ENCODE measurements at regions not wholly inside any gene's neighbourhood (a gene's known extent, or its start where the extent isn't known, plus 50 kb on each side); places are given as distances from the start of the nearest gene placed in this dataset.
A peak's percentile ranks its signal among the peaks of the same experiment; 100 is the strongest.

DNA sequence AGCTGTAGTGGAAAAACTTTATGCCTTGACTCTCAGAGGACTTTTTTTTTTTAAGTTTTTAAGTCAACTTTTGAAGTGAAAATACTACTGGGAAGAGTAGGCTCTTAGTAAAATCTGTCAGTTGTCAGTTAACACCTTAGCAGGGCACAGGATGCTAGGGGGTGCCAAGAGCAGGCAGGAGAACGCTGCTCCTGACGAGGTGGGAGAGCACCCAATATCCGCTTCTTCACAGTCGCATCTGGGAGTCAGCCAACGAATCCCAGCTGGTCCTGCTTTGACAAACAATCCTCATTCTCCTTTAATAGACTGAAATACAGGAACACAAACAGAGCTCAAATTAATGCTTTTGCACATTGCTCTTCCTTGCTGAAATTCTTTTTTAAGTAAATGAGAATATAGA is 709.5 kb upstream of the ACVR2A start:
- no peak for DNase-seq (ENCODE audit: low read depth in 2 of 2)

DNA sequence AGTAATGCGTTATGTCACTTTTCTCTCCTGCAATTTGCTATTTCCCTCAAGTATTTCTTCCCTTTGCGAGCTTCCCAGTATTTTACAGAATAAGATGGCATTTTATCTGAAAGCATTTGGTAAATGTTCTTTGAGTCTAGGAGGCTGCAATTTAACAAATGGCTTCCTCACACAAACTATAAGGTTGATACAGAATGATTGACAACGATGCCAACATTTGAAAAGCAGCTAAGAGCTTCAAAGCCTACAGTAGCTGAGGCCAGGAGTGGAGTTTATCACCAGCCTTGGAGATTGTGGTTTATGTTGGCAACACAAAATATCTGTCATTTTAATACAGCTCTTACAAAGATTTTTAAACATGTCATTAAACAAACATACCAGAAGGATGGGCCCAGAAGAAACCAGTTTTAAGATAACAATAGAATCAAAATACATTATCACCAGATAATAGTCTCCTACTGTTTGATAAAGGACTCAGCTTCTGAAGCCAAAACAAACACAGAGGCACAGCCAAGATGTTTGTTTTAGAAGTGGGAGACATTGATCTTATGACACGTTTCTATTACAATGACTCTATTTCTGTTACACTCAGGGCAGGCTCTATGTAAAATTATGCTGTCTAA is 711.4 kb upstream of the ACVR2A start:
- DNase-seq (ENCODE audit: low read depth in 2 of 2): no peak

DNA sequence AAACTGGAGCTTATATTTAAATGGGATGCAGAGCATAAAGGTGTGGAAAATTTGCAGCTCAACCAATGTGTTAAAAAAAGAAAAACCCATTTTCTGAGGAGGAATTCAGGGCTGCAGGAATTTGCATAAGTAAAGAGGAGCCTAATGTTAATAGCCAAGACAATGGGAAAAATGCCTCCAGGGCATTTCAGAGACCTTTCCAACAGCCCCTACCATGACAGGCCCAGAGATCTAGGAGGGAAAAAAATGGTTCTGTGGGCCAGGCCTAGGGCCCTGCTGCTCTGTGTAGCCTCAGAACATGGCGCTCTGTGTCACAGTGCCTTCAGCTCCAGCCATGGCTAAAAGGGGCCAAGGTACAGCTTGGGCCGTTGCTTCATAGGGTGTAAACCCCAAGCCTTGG is 719.7 kb upstream of the ACVR2A start:
- no peak for DNase-seq (ENCODE audit: low read depth in 2 of 2)

DNA sequence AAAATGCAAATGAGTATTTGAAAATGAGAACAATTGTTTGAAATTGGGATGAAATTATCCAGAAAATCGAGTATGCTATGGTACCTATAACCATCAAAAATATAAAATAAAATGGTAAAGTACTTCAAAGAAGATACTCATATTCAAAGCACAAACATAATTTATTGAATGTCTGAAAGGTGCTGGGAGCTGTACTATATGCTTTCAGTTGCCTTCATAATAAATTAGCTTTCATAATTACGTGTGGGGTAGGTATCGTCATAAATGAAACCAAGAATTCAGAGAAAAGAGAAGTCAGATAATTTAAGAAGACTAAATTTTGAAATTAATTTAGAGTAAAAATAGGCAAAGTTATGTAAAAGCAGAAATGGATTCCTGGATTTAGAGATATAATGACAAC is 721.9 kb upstream of the ACVR2A start:
- no peak for DNase-seq (ENCODE audit: low read depth in 2 of 2)

DNA sequence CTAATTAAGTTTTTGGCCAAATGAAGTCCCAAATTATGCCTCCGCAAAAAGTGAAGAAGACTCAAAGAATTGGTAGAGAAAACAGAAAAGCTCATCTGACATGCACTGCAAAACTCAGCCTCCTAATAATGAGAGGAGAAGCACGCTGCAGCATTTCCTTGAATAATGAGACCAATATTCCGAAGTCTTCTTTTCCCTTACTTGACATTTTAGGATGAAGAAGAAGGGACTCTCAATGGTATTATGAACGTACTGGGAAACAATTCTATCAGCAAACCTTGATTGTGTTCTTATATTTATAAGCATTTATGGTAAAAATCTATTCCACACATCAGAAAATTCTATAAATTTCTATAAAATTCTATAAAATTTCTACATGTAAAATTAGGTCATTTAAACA is 733.9 kb upstream of the ACVR2A start:
- DNase-seq (ENCODE audit: low read depth in 2 of 2): no peak

DNA sequence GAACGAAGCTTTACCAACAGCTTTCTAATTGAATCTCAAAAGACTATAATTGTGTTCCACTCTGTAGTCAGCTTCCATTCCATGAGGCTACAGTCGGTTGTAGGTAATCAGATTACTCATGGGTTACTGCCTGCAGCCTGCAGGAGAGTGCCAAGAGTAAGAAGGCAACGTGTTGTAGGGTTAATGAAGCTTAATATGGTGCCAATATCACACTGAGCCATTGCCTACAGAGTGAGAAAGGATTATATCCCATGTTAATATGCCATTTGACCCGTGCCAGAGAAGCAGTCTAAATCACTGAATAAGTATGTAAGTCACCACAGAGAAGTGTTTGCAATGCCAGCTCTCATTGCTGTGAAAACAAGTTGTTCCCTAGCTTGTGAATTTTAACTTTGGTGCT is 734.5 kb upstream of the ACVR2A start:
- DNase-seq (ENCODE audit: low read depth in 2 of 2): no peak

DNA sequence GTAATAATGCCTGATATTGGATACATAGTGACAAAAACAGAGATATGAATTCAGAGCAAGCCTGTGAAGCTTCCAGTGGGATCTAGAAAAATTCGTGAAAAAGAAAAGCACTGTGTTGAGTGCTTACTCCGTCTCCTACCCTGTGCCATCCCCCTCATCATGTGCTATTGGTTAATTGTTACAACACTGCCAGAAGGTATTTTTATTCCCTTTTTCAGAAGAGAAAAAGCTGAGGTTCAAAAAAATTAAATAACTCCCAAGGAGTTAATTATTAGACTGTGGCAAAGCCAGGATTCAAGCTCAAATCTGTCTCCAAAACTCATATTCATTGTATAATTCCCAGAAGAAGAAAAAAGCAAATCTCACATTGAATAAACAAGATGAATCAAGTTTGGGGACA is 735.5 kb upstream of the ACVR2A start:
- no peak for DNase-seq (ENCODE audit: low read depth in 2 of 2)

DNA sequence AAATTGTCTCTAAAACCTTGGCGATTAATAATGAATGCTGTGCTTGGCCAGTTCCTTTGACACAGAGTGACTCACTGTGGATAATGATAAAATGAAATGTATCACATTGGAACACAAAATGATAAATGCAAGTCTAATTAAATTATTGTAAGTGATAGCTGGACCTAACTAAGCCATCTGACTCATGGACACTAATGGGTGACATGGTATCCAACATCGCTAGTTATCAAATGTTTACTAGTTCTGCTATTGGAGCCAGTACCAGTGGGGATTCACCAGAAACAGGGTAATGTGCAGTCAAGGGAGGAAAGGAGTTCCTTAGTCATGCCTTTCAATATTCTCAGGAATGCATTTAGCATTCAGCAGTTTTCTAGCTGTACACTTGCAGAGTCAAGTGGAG is 736.3 kb upstream of the ACVR2A start:
- no peak for DNase-seq (ENCODE audit: low read depth in 2 of 2)

DNA sequence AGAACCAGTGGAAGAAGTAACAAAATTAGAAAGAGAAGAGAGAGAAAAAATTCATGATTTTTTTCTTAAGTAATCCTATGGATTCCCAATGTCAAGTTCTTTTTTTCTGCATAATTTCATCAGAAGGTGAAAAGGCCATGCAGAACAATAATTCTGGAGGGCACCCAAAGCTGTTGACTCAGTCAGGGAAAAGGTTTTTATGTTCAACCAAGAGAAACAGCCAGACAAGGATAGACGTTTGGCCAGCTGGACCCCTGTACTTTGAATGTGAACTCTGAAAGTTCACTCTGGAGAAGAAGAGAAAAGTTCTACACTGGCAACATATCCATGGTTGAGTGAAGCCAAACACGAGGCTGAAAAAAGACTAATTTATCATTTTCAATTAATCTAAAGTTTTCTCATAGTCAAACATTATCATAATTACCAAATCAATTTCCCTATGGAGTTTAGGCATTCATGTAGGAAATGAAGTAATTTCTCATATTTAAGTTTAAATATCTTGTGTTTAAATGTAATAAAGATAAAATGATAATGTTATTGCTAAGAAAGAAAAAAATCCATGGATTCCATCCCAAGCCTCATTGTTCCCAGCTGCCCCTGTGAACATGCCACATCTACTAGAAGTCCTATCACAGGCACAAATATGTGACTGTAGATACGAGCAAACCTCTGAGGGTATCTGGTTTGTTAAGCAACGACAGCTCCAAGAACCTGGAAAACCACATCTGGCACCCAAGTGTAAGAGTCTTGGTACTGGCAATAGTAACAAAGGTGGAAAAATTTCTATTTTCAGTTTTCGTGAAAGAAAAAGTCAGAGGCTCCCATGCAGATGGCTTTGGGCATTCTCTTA is 742.7 kb upstream of the ACVR2A start:
- DNase-seq (ENCODE audit: low read depth in 2 of 2): no peak

DNA sequence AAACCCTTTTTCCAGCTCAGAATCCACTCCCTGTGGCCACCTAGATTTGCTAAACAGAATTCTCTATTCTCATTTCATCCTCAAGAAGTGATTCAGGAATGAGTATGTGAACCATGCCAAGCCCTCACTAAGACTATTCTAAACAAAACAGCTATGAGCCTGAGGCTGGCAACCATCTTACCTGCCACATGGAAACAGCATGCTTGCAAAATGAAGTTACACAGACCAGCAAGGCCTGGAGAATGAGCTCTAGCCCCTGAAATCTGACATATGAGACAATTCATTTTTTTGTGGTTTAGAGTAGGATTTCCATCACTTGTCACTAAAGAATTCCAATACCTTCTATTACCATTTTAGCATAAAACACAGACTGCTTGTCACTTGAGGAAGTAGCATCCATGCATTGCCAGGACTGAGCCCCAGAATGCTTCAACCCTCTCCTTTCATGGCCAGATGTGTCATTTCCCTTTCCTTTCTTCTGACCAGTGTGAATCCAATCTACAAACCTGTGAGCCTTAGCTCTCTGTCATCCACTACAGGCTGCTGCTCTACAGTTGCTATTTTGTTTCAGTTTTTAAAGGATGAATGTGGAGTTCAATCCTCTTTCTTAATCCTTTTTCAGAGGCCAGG is 744.3 kb upstream of the ACVR2A start:
- peak; percentile 6 to 9 for DNase-seq (ENCODE audit: low read depth in 2 of 2)

DNA sequence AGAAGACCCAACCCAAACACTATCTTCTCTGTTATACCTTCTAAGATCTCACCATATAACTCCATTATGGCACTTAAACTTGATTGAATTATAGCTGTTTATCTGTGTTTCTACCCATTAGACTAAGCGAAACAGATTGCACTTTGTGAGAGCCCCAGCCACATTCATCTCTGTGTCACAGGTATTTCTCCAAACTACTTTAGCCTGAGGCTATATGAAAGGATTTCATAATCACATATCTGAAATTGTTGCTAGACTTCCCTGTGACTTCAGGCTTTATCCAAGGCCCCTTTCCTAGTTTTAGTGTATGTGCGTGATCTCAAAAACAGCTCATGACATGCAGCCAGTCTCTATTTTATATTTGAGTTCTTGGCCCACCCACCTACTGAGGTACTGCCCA is 745.0 kb upstream of the ACVR2A start:
- DNase-seq (ENCODE audit: low read depth in 2 of 2): no peak

DNA sequence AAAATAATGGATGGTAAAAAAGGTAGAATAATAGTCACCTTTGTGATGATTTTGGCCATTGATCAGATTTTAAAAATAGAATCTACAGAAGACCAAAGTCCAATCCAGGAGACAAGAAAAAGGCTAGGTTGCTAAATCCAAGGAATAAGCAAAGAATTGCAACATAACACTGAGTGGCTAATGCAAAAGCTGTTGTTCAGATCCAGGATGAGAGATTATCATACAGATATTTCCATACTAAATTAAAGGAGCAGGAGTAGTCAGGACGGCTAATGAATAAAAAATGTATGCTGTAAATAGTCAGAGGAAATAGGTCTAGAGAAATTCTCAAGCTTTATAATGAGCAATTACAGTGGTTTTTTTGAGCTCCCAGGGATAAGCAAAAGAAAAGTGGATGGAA is 745.9 kb upstream of the ACVR2A start:
- DNase-seq (ENCODE audit: low read depth in 2 of 2): no peak

DNA sequence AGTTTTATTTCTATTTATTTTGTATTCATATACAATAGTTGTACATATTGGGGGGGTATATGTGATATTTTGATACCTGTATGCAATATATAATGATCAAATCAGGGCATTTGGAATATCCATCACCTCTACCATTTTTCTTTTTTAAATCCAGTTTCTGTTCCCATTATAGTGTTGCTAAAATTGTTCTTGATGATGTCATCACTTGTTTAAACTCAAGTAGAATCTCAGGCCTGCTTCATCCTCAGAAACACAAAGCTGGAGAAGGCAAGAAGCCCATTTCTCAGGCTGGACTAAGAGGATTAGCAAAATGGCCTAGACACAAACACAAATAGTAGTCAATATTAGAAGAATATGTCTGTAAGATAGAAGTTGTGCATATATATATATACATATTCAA is 747.1 kb upstream of the ACVR2A start:
- DNase-seq (ENCODE audit: low read depth in 2 of 2): no peak

DNA sequence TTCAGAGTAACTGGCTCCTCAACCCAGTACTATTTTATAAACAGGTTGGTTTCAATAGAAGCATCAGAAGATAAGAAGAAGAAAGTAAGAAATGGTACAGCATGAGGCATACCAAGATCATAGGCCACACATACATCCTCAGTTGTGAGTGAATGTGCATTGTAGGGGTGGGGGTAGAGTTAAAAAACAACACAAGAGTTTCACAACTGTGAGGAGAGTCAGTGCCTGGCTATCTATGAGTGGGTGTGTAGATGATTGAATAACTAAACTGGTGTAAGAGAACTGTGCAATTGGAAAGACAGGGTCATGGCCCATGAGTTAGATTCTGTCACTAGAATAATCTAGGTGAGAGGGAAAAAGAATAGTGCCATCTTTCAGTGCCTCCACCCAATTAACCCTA is 748.2 kb upstream of the ACVR2A start:
- no peak for DNase-seq (ENCODE audit: low read depth in 2 of 2)

DNA sequence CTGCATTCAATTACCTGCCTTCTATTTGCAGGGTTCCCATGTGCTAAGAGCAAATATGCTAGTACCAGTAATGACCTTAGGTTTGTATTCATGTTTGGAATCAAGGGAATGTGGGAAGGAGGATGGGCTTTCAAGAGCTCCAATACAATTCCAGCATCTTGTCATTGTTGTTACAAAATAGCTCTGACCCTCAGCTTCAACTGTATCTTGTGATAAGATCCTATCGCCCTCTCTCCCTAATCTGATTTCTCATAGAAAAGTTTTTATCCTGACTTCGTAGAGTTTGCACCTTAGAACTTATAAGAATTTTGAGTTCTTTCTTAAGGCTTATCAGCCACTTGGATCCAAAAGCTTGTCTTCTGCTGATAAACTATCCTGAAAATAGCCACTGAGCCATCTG is 749.5 kb upstream of the ACVR2A start:
- no peak for DNase-seq (ENCODE audit: low read depth in 2 of 2)

DNA sequence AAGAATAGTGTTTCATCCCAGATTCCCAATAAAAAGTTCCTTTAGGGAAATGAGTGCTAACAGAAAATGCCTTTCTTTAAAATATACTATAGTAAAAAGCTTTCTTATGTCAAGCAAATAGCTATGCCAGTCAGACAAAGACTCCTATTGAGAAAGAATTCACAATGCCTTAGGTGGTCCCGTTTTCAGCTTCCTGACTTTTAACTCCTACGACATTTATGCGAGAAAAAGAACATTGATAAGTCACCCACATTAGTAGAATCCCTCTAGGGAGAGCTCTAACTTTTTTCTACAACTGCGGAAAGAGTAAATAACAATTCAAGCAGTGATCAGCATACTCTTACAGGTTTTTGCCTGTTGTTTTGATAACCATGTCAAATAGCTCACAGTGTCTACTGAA is 750.8 kb upstream of the ACVR2A start:
- DNase-seq (ENCODE audit: low read depth in 2 of 2): no peak

DNA sequence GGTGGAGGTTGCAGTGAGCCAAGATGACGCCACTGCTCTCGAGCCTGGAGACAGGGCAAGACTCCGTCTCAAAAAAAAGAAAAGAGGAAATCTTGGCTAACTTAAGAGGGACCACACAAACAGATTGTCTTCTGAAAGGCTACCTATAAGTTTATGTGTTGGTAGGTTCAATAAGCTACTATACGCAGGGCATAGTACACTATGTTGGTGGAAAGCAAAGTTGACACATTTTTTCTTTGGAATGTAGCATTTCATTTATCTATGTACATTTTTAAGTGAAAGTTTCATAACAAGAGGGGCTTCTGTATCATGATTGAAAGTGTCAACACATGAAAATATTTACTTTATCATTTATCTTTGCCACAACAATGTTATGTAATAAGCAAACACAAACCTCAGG is 752.6 kb upstream of the ACVR2A start:
- DNase-seq (ENCODE audit: low read depth in 2 of 2): no peak

DNA sequence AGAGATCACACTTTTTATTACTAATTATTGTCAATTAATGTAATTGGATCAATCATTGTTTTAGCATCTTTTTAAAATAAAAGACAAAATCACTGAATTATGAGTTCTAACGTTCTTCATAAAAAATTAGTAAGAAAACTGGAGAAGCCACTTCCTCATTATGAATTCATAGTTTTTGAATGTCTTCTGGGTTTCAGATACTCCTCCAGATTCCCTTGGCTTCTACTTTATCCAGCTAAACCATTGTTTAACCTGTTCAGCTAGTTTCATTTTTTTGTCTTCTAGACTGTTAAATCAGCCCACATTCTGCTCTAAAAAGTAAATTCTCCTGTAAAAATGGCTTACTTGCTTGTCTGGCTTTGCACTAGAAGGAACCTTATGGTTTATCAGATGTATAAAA is 753.4 kb upstream of the ACVR2A start:
- DNase-seq (ENCODE audit: low read depth in 2 of 2): no peak

DNA sequence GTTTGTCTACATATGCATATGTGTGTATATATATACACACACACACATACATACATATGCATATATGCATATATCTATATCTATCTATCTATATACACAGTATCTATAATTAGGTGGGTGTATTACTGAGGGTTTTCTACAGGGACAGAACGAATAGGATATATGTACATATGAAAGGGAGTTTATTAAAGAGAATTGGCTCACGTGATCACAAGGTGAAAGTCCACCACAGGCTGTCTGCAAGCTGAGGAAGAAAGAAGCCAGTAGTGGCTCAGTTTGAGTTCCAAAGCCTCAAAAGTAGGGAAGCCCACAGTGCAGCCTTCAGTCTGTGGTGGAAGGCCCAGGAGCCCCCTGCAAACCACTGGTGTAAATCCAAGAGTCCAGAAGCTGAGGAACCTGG is 756.0 kb upstream of the ACVR2A start:
- DNase-seq (ENCODE audit: low read depth in 2 of 2): no peak

DNA sequence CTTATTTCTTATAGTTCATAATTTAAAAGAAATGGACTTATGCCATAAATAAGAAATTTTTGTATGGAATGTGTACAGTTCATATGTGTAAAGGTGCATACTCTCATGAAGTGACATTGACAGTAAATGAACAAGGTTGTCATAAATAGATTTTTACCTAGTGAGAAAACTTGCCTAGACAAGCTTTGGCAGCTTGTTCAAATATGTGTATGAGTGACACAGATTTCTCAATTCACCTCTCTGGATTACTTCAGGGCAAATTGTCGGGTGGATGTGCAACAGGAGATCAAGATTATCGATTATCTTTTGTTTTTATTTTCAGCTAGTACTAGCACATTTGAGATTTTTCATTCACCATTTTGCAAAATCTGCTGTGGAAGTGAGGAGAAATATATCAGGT is 758.1 kb upstream of the ACVR2A start:
- DNase-seq (ENCODE audit: low read depth in 2 of 2): no peak

DNA sequence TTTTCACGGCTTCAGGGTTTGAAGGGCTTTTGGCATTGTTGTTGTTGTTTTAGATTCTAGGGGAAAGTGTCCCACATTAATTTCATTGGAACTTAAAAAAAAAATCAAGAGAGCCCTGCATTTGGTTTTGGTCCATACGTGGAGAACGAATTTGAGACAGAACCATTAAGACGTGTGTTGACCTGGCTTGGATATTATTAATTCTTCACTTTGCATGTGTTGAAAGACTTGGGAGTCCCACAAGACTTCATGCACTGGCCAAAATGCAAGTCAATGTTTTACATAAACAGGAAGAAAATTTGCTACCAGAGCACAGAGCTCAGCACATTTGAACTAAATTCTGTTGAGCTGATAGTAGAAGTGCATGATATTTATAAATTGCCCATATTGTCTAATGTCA is 761.2 kb upstream of the ACVR2A start:
- DNase-seq (ENCODE audit: low read depth in 2 of 2): no peak

DNA sequence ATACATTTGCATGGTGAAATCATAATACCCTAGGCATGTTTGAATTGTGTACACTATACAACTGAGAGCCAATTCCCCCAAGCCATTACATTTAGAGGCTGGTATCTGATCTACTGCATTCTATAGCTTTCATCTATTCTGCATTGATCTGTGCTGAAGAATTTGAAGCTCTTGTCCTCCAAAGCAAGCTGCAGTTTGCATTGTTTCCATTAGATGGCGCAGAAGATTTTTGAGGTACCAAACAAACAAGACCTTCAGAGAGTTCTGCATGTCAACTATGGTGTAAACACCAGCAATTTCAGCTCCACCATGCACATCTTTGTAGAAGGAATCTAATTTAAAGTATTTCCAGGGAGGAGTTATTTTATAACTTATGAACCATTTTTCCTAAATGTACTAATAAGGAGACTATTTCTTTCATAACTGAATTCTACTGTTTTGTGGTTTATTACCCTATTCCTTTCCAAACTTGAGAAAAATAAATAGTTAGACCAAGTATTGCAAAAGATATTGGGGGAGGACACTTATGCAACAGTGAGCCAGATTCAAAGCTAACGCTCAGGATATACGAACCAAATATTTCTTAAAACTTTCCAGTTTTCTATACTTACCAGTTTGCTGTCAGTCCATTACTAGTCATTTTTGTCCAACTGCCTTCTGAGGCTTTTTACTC is 761.8 kb upstream of the ACVR2A start:
- peak; percentile 30 to 40 for DNase-seq (ENCODE audit: low read depth in 2 of 2)

DNA sequence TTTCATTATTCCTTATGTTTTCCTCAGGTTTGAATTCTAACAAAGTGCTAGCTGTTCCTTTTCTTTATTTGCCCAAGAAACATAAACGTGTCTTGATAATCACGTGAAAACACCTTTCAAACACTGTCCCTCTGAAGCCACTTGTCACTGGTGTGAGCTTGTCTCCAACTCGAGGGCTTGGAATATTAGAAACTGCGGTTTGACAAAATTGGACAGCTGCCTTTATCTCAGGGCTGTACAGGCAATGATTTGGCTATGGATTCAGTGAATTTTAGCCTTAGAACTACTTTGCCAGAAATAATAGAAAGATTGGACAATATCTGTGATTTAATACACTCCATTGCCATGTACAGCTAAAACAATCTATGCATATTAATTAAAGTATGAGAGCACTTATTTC is 763.0 kb upstream of the ACVR2A start:
- DNase-seq (ENCODE audit: low read depth in 2 of 2): no peak
